Left colon (tissue), 2 donors: ENCODE measurements at regions not wholly inside any gene's neighbourhood (a gene's known extent, or its start where the extent isn't known, plus 50 kb on each side); places are given as distances from the start of the nearest gene placed in this dataset.
"Not testable (repeated sequence)": the region's sequence is repeated elsewhere in the genome, so short reads cannot be mapped to it uniquely, and the experiment has no call there.

Experiments used
- ATAC-seq: fragments of 200-7000 bp; cut with Tn5 transposase; one replicate; pipeline ENCODE4 v1.9.1; 2020; ENCODE audit warnings: mild to moderate bottlenecking, moderate library complexity
- DNase-seq, 2 donors: peaks; one replicate each; pipeline ENCODE4 v3.0.0-alpha.2; 2020
- intact Hi-C, 2 donors: fragments of 100-400 bp; cut with DNase I in 1 of 2; cut with micrococcal nuclease in 1 of 2; formaldehyde crosslinking; loops; one replicate each; pipeline versions ENCODE4 v1.11.2 to v1.14.0; 2022; cut with DNase I, micrococcal nuclease
- donor health status: DM: no; HTN: no; CAD: no.
- donor health status: DM: yes; HTN: yes; CAD: no.

GRCh38 chr4:28788929-28789490 is 1928.4 kb downstream of the STIM2 start:
- intact Hi-C loops: no loop called here
- DNase-seq: no peak
- ATAC-seq: no peak

GRCh38 chr4:28792917-28793597 is 1927.1 kb upstream of the PCDH7 start:
- intact Hi-C loops: no loop called here
- DNase-seq (no peak), ATAC-seq (no peak)

GRCh38 chr4:28799696-28800095 is 1920.5 kb upstream of the PCDH7 start:
- no peak for ATAC-seq
- DNase-seq: no peak
- intact Hi-C loops: no loop called here

- ATAC-seq (no peak), DNase-seq (no peak)
- intact Hi-C loops: no loop called here
Measured at GRCh38 chr4:28811025-28811424, 1909.1 kb upstream of the PCDH7 start.

- DNase-seq (no peak), ATAC-seq (no peak)
- intact Hi-C loops: no loop called here
Measured at GRCh38 chr4:28822163-28822562, 1898.0 kb upstream of the PCDH7 start.

- intact Hi-C loops: no loop called here
- ATAC-seq: no peak
Measured at GRCh38 chr4:28827866-28828265, 1892.3 kb upstream of the PCDH7 start.

GRCh38 chr4:28831867-28832266 is 1888.3 kb upstream of the PCDH7 start:
- intact Hi-C loops: no loop called here
- ATAC-seq (no peak), DNase-seq (no peak)

More at GRCh38 chr4:28827866-28828265, 1892.3 kb upstream of the PCDH7 start:
- no peak for DNase-seq

GRCh38 chr4:28832444-28832843 is 1887.7 kb upstream of the PCDH7 start:
- ATAC-seq (no peak), DNase-seq (no peak)
- intact Hi-C loops: no loop called here

- no peak for ATAC-seq
- intact Hi-C loops: no loop called here
Measured at GRCh38 chr4:28834120-28834519, 1886.0 kb upstream of the PCDH7 start.

GRCh38 chr4:28835501-28835900 is 1884.7 kb upstream of the PCDH7 start:
- no peak for ATAC-seq
- no peak for DNase-seq
- intact Hi-C loops: no loop called here

More at GRCh38 chr4:28834120-28834519, 1886.0 kb upstream of the PCDH7 start:
- no peak for DNase-seq

GRCh38 chr4:28842271-28842670 is 1877.9 kb upstream of the PCDH7 start:
- DNase-seq (no peak), ATAC-seq (no peak)
- intact Hi-C loops: no loop called here

GRCh38 chr4:28845158-28845557 is 1875.0 kb upstream of the PCDH7 start:
- DNase-seq (no peak), ATAC-seq (no peak)
- intact Hi-C loops: no loop called here

GRCh38 chr4:28857028-28857427 is 1863.1 kb upstream of the PCDH7 start:
- DNase-seq, ATAC-seq, intact Hi-C loops: not testable (repeated sequence)

GRCh38 chr4:28868841-28869240 is 1851.3 kb upstream of the PCDH7 start:
- intact Hi-C loops: no loop called here

GRCh38 chr4:28879178-28879577 is 1841.0 kb upstream of the PCDH7 start:
- intact Hi-C loops: no loop called here
- no peak for DNase-seq
- ATAC-seq: no peak

More at GRCh38 chr4:28868841-28869240, 1851.3 kb upstream of the PCDH7 start:
- no peak for ATAC-seq
- no peak for DNase-seq

GRCh38 chr4:28879900-28880299 is 1840.3 kb upstream of the PCDH7 start:
- DNase-seq (no peak), ATAC-seq (no peak)
- intact Hi-C loops: no loop called here

- no peak for ATAC-seq
- intact Hi-C loops: no loop called here
- no peak for DNase-seq
Measured at GRCh38 chr4:28883211-28883610, 1837.0 kb upstream of the PCDH7 start.

GRCh38 chr4:28886934-28887333 is 1833.2 kb upstream of the PCDH7 start:
- intact Hi-C loops: no loop called here
- ATAC-seq: no peak
- DNase-seq: no peak

- DNase-seq (no peak), ATAC-seq (no peak)
- intact Hi-C loops: no loop called here
Measured at GRCh38 chr4:28890949-28891775, 1829.0 kb upstream of the PCDH7 start.

GRCh38 chr4:28913466-28913865 is 1806.7 kb upstream of the PCDH7 start:
- no peak for ATAC-seq
- no peak for DNase-seq
- intact Hi-C loops: no loop called here
